IMR-90 (cell line): ENCODE measurements at regions not wholly inside any gene's neighbourhood (a gene's known extent, or its start where the extent isn't known, plus 50 kb on each side); places are given as distances from the start of the nearest gene placed in this dataset.

Experiments
- ATAC-seq: fragments of 200-7000 bp; cut with Tn5 transposase; 2 replicates; pipeline ENCODE4 v1.9.1; 2020; ENCODE audit warnings: low read depth, mild to moderate bottlenecking, moderate library complexity
- BruUV-seq: library from RNA; stranded (reverse); fragments of 400-500 nt; replicated peaks from 2 replicates; lab custom pipeline; 2021; lab: Mats Ljungman, UMichigan
- CTCF ChIA-PET: fragments of 300-600 bp; formaldehyde crosslinking; extraction: SDS; loops from one replicate; lab custom pipeline; 2021; ENCODE audit warnings: antibody characterized with exemption; lab: Yijun Ruan, JAX
- POLR2A ChIA-PET: fragments of 300-600 bp; sonication (Branson Sonifier 250); formaldehyde crosslinking; loops from one replicate; lab custom pipeline; 2022; ENCODE audit warnings: antibody characterized with exemption; ENCODE audit not compliant: unreplicated experiment; lab: Charles Lee
- DNase-seq: peaks from one replicate; pipeline ENCODE4 v3.0.0; 2013
- H2AFZ ChIP-seq: replicated peaks from 2 replicates; pipeline ENCODE3; 2013; ENCODE audit warnings: low read length, mild to moderate bottlenecking; ENCODE audit not compliant: poor library complexity
- H2AK5ac ChIP-seq: 2 replicates; pipeline ENCODE4 v1.6.1; 2013; ENCODE audit warnings: low read depth, low read length, inconsistent platforms
- H2AK9ac ChIP-seq: replicated peaks from 2 replicates; pipeline ENCODE3; 2013; ENCODE audit warnings: mild to moderate bottlenecking, low read depth, low read length, moderate library complexity; ENCODE audit not compliant: poor library complexity
- H2BK120ac ChIP-seq: 2 replicates; pipeline ENCODE4 v1.6.1; 2013; ENCODE audit warnings: low read depth, low read length, inconsistent platforms
- H2BK15ac ChIP-seq: 3 replicates; pipeline ENCODE4 v1.6.1; 2013; ENCODE audit warnings: low read depth, low read length, inconsistent platforms
- H2BK20ac ChIP-seq: 2 replicates; pipeline ENCODE4 v1.6.1; 2013; ENCODE audit warnings: low read depth, mild to moderate bottlenecking, inconsistent platforms, low read length, moderate library complexity
- H2BK5ac ChIP-seq: 2 replicates; pipeline ENCODE4 v1.6.1; 2013; ENCODE audit warnings: mild to moderate bottlenecking, low read depth, low read length, inconsistent platforms; ENCODE audit not compliant: poor library complexity, severe bottlenecking
- H3K14ac ChIP-seq: replicated peaks from 2 replicates; pipeline ENCODE4 v1.6.1; 2013; ENCODE audit warnings: low read depth, low read length, inconsistent platforms
- H3K18ac ChIP-seq: 2 replicates; pipeline ENCODE4 v1.6.1; 2013; ENCODE audit warnings: low read depth, low read length, control low read depth
- H3K23ac ChIP-seq: 2 replicates; pipeline ENCODE4 v1.6.1; 2013; ENCODE audit warnings: low read depth, low read length, inconsistent platforms
- H3K27ac ChIP-seq: 2 replicates; pipeline ENCODE4 v1.5.1; 2013; ENCODE audit warnings: mild to moderate bottlenecking, control low read depth, low read length; ENCODE audit not compliant: insufficient read depth
- H3K27me3 ChIP-seq: 2 replicates; pipeline ENCODE4 v1.6.1; 2013; ENCODE audit warnings: low read length; ENCODE audit not compliant: control insufficient read depth, insufficient read depth
- H3K36me3 ChIP-seq: 2 replicates; pipeline ENCODE4 v1.6.1; 2013; ENCODE audit warnings: low read length, mixed read lengths; ENCODE audit not compliant: control insufficient read depth, insufficient read depth
- H3K4ac ChIP-seq: 2 replicates; pipeline ENCODE4 v1.6.1; 2013; ENCODE audit warnings: low read depth, low read length, inconsistent platforms
- H3K4me1 ChIP-seq: 2 replicates; pipeline ENCODE4 v1.6.1; 2013; ENCODE audit warnings: low read length, mixed read lengths; ENCODE audit not compliant: control insufficient read depth, insufficient read depth
- H3K4me2 ChIP-seq: 2 replicates; pipeline ENCODE4 v1.6.1; 2013; ENCODE audit warnings: low read depth, mild to moderate bottlenecking, control low read depth, low read length, moderate library complexity
- H3K4me3 ChIP-seq: 2 replicates; pipeline ENCODE4 v1.5.1; 2013; ENCODE audit warnings: low read depth, mild to moderate bottlenecking, control low read depth, low read length, moderate library complexity; ENCODE audit not compliant: insufficient read depth
- H3K56ac ChIP-seq: 2 replicates; pipeline ENCODE4 v1.6.1; 2013; ENCODE audit warnings: low read length, inconsistent platforms; ENCODE audit not compliant: insufficient read depth; ENCODE audit errors: extremely low read depth
- H3K79me1 ChIP-seq, 2 experiments: 2 replicates each; pipeline ENCODE4 v1.6.1; 2013; ENCODE audit warnings: low read length in 2 of 2, inconsistent platforms in 1 of 2, low read depth in 1 of 2
- H3K9ac ChIP-seq: 2 replicates; pipeline ENCODE4 v1.6.1; 2013; ENCODE audit warnings: low read depth, low read length, control low read depth
- H3K9me1 ChIP-seq: 2 replicates; pipeline ENCODE4 v1.6.1; 2013; ENCODE audit warnings: low read length, inconsistent platforms; ENCODE audit not compliant: insufficient read depth
- H3K9me3 ChIP-seq: 2 replicates; pipeline ENCODE4 v1.6.1; 2013; ENCODE audit warnings: low read length; ENCODE audit not compliant: control insufficient read depth, insufficient read depth
- H4K20me1 ChIP-seq: 2 replicates; pipeline ENCODE4 v1.6.1; 2013; ENCODE audit warnings: low read length, inconsistent platforms; ENCODE audit not compliant: insufficient read depth
- H4K5ac ChIP-seq: 2 replicates; pipeline ENCODE4 v1.6.1; 2013; ENCODE audit warnings: mild to moderate bottlenecking, low read depth, low read length, control low read depth
- H4K8ac ChIP-seq, 2 experiments: 2 replicates each; pipeline ENCODE4 v1.6.1; 2013; ENCODE audit warnings: low read depth in 2 of 2, low read length in 2 of 2, control low read depth in 1 of 2, inconsistent platforms in 1 of 2
- H4K91ac ChIP-seq: 2 replicates; pipeline ENCODE4 v1.6.1; 2013; ENCODE audit warnings: low read depth, low read length, inconsistent platforms; ENCODE audit not compliant: insufficient read depth
- MXI1 ChIP-seq: IDR thresholded peaks from 2 replicates; pipeline ENCODE4 v1.6.1; 2012; ENCODE audit warnings: low read depth, mild to moderate bottlenecking, low read length, moderate library complexity, borderline replicate concordance
- WGBS, 2 experiments: methylation state at CpG; one replicate each; pipeline versions ENCODE4 v1.1.5 to v1.1.7; 2013; ENCODE audit warnings: missing lambda C conversion rate in 2 of 2; ENCODE audit not compliant: insufficient read length in 1 of 2; ENCODE audit errors: extremely low coverage in 2 of 2; 5-methylcytosine and 5-hydroxymethylcytosine counted together
- dilution Hi-C: fragments of 300-500 bp; cut with HindIII; formaldehyde crosslinking; loops from one replicate; pipeline ENCODE4 v1.14.3; 2018; ENCODE audit warnings: low sequenced_read_pairs; ENCODE audit not compliant: unreplicated experiment
- in situ Hi-C: fragments of 300-500 bp; cut with MboI; formaldehyde crosslinking; loops from 3 replicates; pipeline ENCODE4 v1.14.3; 2019; ENCODE audit warnings: low sequenced_read_pairs, inconsistent platforms, mixed read lengths
- intact Hi-C: fragments of 100-400 bp; cut with micrococcal nuclease; formaldehyde crosslinking; loops from 2 replicates; pipeline ENCODE4 v1.10.0; 2022
- TF ChIP-seq, protein P1 (sequence below): fragments of 150-350 bp; IDR thresholded peaks from 2 replicates; pipeline ENCODE4 v1.6.1; 2016; ENCODE audit warnings: low read depth, mild to moderate bottlenecking, low read length, moderate library complexity, borderline replicate concordance

DNA sequence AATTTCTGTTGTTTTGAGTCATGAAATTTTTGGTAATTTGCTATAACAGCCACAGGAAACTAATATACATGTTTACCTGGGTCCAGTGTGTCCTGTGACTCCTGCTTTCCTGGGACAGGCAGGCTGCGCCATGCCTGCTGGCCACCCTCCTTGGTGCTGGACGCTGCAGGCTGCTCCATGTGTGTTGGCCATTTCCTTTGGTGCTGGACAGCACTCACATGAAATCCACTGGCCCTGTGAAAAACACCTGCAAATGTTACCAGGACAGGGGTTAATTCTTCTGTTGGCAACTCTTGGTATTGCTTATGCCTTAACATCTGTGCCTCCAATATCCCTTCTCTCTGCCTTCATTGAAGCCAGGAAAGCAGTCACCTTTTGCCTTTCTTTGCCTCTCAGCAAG is 86.9 kb upstream of the ATP10A start:
- WGBS, 2 experiments: 100% methylated on average over 1 of the region's 2 CpGs; no CpG with 5 or more reads in 1 of the 2 experiments
- TF ChIP-seq, protein P1, sequence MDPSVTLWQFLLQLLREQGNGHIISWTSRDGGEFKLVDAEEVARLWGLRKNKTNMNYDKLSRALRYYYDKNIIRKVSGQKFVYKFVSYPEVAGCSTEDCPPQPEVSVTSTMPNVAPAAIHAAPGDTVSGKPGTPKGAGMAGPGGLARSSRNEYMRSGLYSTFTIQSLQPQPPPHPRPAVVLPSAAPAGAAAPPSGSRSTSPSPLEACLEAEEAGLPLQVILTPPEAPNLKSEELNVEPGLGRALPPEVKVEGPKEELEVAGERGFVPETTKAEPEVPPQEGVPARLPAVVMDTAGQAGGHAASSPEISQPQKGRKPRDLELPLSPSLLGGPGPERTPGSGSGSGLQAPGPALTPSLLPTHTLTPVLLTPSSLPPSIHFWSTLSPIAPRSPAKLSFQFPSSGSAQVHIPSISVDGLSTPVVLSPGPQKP: no peak
- TF ChIP-seq MXI1: peak; percentile 66; the same call in 1 of the 2 replicates
- DNase-seq (no peak), ATAC-seq (no peak)
- H4K5ac ChIP-seq: no peak overlapping the region
- peaks cover 2% of the 10 kb centered on the region; the same call in 1 of the 2 replicates for H3K4me1 ChIP-seq
- H4K20me1 ChIP-seq: no peaks in the 10 kb centered on the region
- in situ Hi-C loops: no loop called here
- H2BK120ac ChIP-seq: no peak overlapping the region
- H3K4me3 ChIP-seq: no peak overlapping the region
- intact Hi-C loops: no loop called here
- H3K23ac ChIP-seq: no peak overlapping the region
- H4K91ac ChIP-seq: no peak overlapping the region
- H3K18ac ChIP-seq: no peak overlapping the region
- POLR2A ChIA-PET: no interaction called here
- H3K14ac ChIP-seq: no peak overlapping the region
- H3K9ac ChIP-seq: no peak overlapping the region
- no peak overlapping the region for H3K4ac ChIP-seq
- CTCF ChIA-PET: no interaction called here
- H2AK5ac ChIP-seq: no peak overlapping the region
- no peaks in the 10 kb centered on the region for H3K79me1 ChIP-seq
- BruUV-seq: no TSS peak
- no peaks in the 10 kb centered on the region for H3K9me3 ChIP-seq
- no peaks in the 10 kb centered on the region for H3K9me1 ChIP-seq
- H3K27ac ChIP-seq: no peak overlapping the region
- no peak overlapping the region for H2AK9ac ChIP-seq
- H2BK5ac ChIP-seq: no peak overlapping the region
- no peaks in the 10 kb centered on the region; the same call in 1 of the 2 replicates for H3K27me3 ChIP-seq
- no peak overlapping the region for H2BK15ac ChIP-seq
- no peak overlapping the region for H2BK20ac ChIP-seq
- H4K8ac ChIP-seq: no peak overlapping the region
- H2AFZ ChIP-seq: no peak overlapping the region
- H3K4me2 ChIP-seq: no peak overlapping the region
- H3K36me3 ChIP-seq: no peaks in the 10 kb centered on the region
- H3K56ac ChIP-seq: no peak overlapping the region
- dilution Hi-C loops: no loop called here
